Dedifferentiated amniotic fluid mesenchymal stem cell (primary cell): ENCODE measurements at regions not wholly inside any gene's neighbourhood (a gene's known extent, or its start where the extent isn't known, plus 50 kb on each side); places are given as distances from the start of the nearest gene placed in this dataset.
A peak's percentile ranks its signal among the peaks of the same experiment; 100 is the strongest.

Experiments
- DNase-seq: peaks from one replicate; pipeline ENCODE4 v3.0.0-alpha.2; 2016; ENCODE audit errors: extremely low spot score

GRCh38 chr18:34159691-34160185 is 65.0 kb downstream of the NOL4 start:
- DNase-seq: no peak

DNA sequence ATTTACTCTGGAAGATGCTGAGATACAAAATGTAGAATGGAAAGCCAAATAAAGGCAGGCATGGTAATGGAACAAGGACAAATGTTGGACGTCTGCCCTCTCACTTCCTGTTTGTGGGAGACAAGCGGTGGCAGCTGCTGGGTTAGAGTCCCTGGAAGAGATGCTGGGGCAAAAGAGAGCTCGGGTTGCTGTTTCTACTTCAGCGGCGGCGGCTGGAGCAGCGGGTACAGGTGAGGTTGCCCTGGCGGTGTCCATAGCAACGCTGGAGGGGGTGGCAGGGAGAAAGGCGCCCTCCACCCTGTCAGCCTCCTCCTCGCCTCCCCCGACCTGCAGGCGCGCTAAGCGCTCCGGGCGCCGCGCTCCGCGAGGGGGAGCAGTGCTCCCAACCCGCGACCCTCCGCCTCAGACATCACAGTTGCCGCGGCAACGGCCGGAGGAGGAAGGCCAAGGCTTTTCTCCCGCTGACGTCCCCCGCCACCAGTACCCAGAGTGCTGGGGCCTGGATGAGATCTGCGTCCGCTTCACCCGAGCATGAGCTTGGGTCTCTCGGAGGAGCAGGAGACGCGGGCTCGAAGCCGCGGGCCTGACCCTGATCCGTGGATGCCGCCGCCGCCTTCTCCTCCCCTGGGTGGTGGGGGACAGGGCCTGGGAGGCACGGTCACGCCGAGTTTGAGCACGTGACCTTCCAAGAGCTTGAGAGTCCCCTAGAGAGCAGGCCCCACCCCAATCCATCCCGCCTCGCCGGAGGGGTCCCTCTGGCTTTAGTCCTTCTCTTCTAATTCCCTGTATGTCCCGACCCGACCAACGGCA is 65.6 kb downstream of the NOL4 start:
- no peak for DNase-seq

DNA sequence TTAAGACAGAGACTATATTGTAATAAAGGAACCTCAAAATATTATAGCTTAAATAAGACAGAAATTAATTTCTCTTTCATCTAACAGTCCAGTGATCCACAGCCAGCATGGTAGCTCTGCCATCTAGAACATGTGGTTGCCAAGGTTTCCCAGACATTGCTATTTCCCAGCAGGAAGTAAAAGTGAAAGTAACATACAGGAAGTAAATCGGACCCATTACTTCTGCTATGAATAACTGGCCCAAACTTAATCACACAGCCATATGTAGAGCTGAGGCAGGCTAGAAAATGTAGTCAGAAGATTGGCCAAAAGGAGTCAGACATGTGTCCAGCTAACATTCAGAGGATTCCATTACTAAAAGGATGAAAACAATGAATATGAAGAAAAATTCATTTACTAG is 71.0 kb downstream of the NOL4 start:
- DNase-seq: no peak

DNA sequence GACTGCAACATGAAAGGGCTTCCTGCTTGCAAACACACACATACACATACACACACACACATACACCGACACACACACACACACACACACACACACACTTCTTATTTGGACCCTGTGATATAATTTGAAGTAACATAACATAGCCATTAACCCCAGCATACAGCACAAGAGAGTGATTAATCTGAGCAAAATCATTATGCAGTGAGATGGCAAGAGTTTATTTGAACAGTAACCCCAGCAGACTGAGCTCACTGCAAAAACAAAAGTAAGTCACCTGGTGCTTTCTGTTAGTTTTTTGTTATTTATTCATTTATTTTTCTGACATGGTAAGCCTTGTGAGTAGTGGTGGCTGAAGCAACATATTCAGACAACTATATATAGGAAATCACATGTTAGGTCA is 93.7 kb downstream of the NOL4 start:
- no peak for DNase-seq

GRCh38 chr18:34128436-34128835 is 96.3 kb downstream of the NOL4 start:
- no peak for DNase-seq

- no peak for DNase-seq
These were observed 98.6 kb downstream of the NOL4 start for GRCh38 chr18:34126121-34126520.

DNA sequence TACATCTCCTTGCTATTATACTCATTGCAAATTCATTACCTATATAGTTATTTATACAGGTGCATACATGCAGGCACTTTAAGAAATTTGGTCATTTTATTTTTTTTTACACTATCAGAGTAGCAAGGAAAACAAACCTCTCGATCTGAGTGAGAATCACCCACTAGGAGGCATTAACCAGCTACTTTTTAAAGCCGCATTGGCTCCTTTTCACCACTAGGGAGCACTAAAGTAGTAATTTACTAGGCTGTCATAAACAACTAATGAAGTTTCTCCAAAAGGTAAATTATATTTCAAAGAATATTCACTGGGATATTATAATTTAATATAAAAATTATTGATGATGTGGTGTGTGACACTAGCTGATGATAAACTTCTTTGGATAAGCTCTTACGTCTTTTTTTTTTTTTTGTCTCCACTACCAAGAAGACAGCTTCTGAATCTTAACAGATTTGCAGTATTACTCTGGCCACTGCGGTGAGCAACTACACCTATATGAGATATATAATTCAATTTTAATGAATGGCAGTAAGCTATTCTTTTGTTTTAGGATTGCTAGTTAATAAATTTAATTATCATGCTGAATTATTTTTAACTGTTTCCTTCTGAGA is 101.9 kb downstream of the NOL4 start:
- peak; percentile 31 for DNase-seq

DNA sequence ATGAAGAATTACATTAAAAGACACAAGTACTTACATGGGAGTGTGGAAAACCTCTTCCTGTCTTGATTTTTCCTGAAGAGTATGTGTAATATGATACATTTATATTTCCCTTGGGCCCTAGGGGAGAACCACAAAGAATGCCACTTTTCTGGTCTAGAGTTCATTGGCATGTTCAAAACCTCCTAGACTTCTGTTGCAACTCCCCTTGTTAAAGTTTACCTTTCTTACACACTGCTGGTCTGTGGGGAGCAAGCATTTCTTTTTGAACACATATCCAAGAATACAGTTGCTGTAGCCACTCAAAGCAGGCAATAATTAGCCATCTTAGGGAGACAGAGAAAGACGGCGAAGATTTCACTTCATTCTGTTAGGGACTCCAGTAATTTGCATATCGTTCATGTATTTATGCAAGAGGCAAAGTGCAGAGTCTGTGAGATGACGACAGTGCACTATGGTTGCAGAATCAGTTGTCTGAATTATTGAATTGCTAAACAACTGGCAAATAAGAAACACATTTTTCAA is 103.5 kb downstream of the NOL4 start:
- no peak for DNase-seq

- no peak for DNase-seq
These were observed 104.4 kb downstream of the NOL4 start for GRCh38 chr18:34120294-34120693.

- DNase-seq: no peak
These were observed 107.4 kb downstream of the NOL4 start for GRCh38 chr18:34117319-34117718.

DNA sequence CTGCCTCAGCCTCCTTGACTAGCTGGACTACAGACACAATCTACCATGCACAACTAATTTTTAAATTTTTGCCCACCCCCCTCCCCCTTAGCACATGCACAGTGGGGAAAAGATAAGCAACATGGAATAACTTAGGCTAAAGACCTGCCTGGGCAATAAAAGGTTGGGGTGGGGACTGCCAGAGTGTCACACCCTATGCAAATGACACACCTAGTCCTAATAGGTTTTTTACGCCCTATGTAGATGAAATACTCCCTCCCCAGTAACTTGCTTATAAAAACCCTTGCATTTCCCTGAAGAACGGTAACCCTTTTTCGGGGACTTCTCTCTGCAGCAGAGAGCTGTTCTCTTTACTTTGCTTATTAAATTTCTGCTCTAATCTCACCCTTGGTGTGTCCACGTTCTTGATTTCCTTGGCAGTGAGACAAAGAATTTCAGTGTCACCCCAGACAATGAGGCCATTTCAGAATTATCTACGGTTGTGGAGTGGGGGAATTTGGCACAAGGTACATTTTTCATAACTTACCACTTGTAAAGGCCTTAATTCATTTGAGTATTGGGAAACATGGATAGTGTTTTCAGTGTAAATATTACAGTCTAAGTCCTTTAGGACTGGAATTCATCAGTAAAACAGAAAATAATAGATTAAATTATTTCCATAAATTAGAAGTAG is 109.2 kb downstream of the NOL4 start:
- no peak for DNase-seq

GRCh38 chr18:34114996-34115395 is 109.7 kb downstream of the NOL4 start:
- DNase-seq: no peak

DNA sequence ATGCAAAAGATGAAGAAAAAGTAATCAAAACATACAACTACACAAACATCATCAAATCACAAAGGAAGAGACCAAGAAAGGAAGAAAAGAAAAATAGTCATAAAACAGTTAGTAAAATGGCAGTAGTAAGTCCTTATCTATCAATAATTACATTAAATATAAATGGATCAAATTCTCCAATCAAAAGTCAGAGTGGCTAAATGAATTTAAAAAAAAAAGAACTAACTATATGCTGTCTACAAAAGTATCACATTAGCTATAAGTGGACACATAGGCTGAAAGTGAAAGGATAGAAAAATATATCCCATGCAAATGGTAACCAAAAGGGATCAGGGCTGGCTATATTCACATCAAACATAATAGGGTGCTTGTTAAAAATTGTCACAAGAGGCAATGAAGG is 116.5 kb downstream of the NOL4 start:
- DNase-seq: no peak

GRCh38 chr18:34098109-34098508 is 126.6 kb downstream of the NOL4 start:
- DNase-seq: no peak

- no peak for DNase-seq
These were observed 127.4 kb downstream of the NOL4 start for GRCh38 chr18:34097312-34097711.

DNA sequence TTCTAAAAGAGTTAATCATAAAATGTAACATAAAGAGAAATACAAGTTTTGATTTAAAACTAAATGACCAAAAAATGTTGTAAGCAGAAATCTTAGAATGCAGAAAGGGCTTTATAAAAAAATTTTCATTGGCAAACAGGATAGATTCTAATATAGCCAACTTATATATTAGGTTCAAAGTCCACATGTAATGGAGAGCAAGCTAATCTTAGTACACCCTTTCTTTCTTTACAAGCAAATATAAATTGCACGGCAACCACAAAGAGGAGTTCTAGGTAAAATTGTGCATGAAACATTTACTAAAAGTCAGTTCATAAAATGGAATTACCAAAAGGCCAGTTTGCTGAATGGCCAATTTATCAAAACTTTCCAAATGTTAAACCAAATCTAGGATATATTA is 130.6 kb downstream of the NOL4 start:
- DNase-seq: no peak

DNA sequence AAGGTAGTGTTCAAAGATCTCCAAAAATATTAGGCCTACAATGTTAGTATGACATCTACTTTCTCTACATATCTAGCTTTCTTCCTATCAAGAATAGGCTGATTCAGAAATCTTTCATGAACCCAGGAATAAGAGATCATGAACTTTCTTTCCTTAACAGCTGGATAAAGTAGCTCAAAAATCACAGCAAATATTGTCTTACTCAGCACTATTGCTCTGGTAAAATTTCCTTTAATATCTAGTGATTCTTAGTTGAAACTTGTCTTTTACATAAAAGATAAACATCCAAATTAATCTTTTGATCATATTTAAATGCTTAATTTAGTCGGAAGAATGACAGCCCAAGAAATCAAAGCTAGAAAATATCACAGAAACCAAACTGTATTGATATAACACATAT is 131.9 kb downstream of the NOL4 start:
- DNase-seq: no peak

DNA sequence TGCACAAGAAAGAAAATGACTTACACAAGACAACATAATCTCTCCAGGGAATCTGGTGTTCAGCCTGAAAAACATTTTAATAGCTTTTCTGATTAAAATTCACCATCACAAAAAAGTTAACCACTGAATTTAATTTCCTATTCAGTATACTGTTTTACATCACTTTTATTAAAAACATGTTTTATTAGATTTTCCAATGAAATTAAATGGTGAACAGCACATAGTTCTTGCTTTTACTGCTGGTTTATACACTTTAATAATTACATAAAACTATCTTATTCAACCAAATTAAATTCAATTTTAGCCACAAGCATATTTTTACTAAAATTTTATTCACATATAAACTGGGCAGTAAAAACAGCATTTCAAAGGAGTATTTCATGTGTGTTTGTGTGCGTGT is 138.3 kb downstream of the NOL4 start:
- no peak for DNase-seq

DNA sequence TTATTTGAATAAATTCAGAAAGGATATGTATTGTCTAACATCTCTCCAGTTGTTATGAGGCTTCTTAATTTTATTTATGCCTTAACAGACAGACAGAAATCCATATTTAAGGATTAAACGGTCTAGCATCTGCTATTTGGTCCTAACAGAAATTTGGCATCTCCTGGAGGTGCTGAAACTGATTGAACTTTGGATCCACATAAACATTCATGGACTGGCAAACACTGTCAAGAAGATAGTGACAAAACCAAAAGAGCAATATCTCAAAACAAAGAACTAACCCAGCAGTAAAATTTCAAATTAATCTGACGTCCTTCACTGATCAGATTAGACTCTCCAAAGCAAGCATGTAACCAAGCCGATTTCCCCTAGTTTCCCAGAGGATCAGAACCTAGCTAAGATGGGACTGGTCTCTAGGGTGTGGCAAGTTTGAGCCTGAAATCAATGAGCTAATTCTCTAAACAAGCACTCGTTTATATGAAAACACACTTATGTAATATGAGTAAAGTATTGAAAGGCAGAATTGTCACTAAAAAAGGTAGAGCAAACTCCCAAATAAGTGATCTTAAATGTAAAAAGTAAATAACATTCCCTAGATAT is 139.5 kb downstream of the NOL4 start:
- DNase-seq: no peak

- no peak for DNase-seq
These were observed 140.1 kb downstream of the NOL4 start for GRCh38 chr18:34084635-34085034.

DNA sequence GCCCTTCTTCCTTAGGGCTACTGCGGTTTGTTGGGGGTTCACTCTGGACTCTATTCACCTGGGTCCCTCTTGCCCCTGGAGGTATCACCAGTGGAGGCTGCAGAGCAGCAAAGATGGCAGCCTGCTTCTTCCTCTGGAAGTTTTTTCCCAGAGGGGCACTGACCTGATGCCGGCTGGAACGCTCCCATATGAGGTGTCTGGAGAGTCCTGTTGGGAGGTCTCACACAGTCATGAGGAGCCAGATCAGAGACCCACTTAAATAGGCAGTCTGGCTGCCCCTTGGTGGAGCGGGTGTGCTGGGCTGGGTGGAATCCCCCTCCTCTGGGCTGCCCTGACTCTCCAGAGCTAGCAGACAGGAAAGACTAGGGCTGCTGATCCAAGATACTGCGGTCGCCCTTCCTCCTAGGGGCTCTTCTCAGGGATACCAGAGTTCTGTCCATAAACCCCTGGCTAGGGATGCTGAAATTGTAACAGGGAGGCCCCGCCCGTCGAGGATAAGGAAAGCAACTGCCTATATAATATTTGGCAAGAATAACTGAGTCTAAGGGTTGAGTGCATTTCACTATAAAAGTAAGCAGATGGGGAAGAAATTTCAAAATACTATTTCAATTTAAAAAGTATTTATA is 140.7 kb downstream of the NOL4 start:
- DNase-seq: no peak

- DNase-seq: no peak
These were observed 147.1 kb downstream of the NOL4 start for GRCh38 chr18:34077599-34077998.
